DMS114 treated with DMSO at 0.1 percent for 48 hours (cell line): ENCODE measurements at regions not wholly inside any gene's neighbourhood (a gene's known extent, or its start where the extent isn't known, plus 50 kb on each side); places are given as distances from the start of the nearest gene placed in this dataset.

Experiments
- DNase-seq: peaks from one replicate; lab custom pipeline; 2025; ENCODE audit not compliant: unreplicated experiment; lab: John Stamatoyannopoulos, UW

DNA sequence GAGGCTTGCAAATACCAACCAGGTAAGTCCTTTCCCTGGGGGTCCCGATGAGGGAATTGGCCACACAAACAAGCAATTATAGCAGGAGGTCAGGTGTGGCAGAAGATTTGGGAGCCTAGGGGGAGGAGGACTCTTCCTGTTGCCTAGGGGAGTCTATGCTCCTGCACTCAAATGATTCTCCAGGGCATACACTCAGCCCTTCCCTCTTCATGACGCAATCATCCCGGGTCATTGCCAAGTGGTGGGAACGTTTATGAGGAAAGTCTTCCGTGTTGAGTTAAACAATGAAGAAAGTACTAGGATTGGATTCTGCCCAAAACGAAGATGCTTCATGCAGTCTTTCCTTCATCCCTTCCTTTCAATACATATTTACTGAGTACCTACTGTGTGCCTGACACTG is 186.5 kb upstream of the TSHZ2 start:
- DNase-seq: no peak

GRCh38 chr20:52783769-52784168 is 188.4 kb upstream of the TSHZ2 start:
- DNase-seq: no peak

- no peak for DNase-seq
Measured at GRCh38 chr20:52780462-52780861, 191.7 kb upstream of the TSHZ2 start.

- no peak for DNase-seq
Measured at GRCh38 chr20:52779125-52779524, 193.0 kb upstream of the TSHZ2 start.

- no peak for DNase-seq
Measured at GRCh38 chr20:52777171-52777570, 195.0 kb upstream of the TSHZ2 start.

GRCh38 chr20:52775786-52776185 is 196.4 kb upstream of the TSHZ2 start:
- no peak for DNase-seq

GRCh38 chr20:52768694-52769093 is 203.5 kb upstream of the TSHZ2 start:
- DNase-seq: no peak

- DNase-seq: no peak
Measured at GRCh38 chr20:52766645-52767435, 205.3 kb upstream of the TSHZ2 start.

DNA sequence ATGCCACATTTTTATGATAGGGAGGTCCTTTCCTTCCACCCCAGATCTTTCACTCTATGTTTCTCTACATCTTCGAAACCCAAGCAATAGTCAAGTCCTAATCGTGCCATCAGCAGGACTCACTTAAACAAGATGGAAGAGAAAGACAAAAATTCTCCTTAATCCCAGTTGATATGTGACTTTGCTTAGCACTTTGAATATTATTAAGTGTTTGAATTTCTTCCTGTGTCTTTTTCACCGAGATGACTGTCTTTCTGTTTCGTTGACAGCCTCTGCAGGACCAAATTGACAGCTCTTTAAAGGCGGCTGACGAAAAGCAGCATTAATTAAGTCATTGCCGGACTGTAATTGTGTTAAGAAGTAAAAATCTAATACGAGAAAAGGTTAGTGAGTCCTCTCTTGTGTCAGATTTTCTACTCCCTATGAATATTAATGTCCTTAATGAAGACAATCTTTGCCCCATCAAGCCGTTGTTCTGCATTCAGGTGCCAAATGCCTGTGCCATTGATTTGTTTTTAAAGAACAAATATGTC is 208.8 kb upstream of the TSHZ2 start:
- DNase-seq: no peak

- no peak for DNase-seq
Measured at GRCh38 chr20:52761867-52762266, 210.3 kb upstream of the TSHZ2 start.

DNA sequence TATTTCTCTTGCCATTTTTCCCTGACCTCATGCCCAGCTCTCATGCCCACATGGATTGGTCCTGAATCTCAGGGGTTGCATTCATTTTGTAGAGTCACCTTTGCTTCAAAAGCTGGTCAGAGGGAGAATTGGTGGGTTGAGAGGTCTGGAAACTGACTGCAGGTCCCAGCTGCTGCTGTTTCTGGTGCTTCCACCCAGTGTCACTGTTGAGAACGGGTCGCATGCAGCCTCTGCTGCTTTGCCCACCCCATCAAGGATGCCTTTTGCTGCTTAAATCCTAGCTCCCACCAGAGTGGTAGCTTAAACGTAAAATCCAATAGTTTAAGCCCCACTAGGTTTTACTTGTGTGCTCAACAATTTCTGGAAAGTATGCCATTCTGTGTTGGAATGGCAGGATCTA is 211.4 kb upstream of the TSHZ2 start:
- no peak for DNase-seq

DNA sequence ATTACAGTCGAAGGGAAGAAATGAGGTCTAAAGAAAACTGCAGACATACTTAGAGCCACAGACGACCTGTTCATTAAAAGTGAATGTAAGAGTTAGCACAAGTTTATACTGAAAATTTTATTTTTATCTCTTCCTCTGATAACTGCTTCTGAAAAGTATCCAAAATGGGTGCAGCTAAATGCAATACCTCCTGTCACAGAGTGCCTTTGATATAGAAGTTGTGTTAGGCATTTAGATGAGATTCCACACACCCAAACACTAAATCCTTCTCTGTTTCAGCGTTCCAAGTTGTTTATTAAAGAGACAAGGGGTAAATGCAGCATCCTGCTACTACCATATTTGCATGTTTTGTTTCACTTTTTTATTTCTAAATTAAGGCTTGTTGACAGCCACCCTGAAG is 214.7 kb upstream of the TSHZ2 start:
- DNase-seq: no peak

GRCh38 chr20:52755744-52756143 is 216.4 kb upstream of the TSHZ2 start:
- DNase-seq: no peak

GRCh38 chr20:52754366-52754765 is 217.8 kb upstream of the TSHZ2 start:
- no peak for DNase-seq

GRCh38 chr20:52752023-52752422 is 220.1 kb upstream of the TSHZ2 start:
- no peak for DNase-seq

DNA sequence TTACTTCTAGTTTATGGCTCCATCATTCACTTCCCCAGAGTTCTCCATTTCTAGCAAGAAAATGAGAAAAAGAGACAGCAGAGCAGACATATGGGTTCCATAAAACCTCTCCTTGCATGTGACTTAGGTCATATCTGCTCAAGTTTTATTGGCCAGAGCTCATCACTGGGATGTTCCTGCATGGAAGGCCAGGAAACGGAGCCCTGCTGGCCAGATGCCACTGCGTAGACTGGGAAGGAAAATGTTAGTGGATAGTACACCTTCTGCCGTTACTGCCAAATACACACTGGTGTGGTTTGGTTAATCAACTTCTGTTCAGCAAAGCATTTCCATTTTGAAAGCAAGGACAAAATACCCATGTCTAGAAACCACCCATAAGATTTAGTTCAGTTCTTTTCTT is 220.6 kb upstream of the TSHZ2 start:
- DNase-seq: no peak

DNA sequence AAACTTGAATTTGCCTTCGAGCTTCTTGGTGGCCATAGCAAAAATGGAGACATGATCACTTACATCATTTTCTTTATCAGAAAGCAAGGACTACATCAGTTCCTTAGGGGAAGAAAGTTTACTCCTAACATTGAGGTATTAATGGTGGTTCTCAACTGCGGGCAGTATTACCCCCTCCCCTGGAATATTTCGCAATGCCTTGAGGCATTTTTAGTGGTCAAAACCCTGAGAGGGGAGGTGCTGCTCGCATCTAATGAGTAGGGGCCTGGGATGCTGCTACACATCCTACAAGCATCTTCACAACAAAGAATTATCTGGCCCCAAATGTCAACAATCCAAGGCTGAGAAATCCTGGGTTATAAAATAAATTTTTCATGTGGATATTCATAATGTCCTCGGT is 222.2 kb upstream of the TSHZ2 start:
- DNase-seq: no peak

GRCh38 chr20:52748990-52749389 is 223.2 kb upstream of the TSHZ2 start:
- no peak for DNase-seq

- DNase-seq: no peak
Measured at GRCh38 chr20:52748285-52748932, 223.7 kb upstream of the TSHZ2 start.

DNA sequence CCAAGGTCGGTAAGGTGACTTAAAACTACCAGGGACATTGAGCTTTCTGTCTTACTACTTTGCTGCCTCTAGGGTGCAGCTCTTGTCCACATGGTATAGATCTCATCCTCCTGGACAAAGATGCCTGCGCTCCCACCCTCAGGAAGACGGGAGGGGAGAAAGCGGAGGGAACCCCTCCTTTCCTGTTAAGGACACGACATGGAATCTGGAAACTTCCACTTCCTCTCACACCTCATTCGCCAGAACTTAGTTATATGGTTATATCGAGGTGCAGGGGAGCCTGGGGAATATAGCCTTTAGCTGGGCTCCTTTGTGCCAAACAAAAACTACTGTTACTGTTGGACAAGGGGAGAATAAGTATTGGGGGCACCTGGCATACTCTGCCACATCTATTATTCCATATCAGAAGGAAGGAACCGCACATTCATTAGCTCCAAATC is 224.3 kb upstream of the TSHZ2 start:
- no peak for DNase-seq

DNA sequence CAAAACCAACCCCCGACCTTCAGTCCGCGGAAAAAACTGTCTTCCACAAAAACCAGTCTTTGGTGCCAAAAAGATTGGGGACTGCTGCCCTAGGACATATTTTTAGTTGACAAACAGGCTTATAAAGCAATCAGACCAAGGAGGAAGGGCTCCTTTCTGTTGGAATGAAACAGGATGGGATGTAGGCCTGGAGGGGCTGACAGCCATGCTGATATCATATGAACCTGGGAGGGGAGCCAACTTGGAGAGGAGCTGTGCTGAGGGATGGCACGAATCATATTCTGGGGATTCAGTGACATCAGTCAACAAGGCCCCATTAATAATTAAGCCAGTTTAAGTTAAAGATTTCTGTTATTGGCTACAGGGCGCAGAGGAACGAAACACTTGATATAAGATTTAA is 225.4 kb upstream of the TSHZ2 start:
- no peak for DNase-seq

DNA sequence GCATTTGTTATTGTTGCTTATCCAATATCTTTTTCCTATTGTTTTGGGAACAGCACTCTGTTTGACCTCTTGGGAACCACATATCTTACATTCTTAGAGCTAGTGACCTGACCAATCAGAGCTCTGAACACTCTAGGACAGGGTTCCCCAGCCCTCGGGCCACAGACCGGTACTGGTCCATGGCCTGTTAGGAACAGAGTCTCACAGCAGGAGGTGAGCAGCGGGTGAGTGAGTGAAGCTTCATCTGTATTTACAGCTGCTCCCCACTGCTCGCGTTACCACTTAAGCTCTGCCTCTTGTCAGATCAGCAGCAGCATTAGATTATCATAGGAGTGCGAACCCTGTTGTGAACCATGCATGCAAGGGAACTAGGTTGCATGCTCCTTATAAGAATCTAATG is 226.0 kb upstream of the TSHZ2 start:
- DNase-seq: no peak
